ENCODE measurements at regions not wholly inside any gene's neighbourhood (a gene's known extent, or its start where the extent isn't known, plus 50 kb on each side); places are given as distances from the start of the nearest gene placed in this dataset.

- intact Hi-C loops (cut with DNase I): no loop called here
- no peak for TF ChIP-seq CTCF (IDR thresholded peaks at IDR 0.05)
- no peak for ATAC-seq
Observed at GRCh38 chr12:89858718-89859117, 150.1 kb upstream of the ATP2B1 start.

GRCh38 chr12:89857652-89858274 lies 149.1 kb upstream of the ATP2B1 start:
- ATAC-seq: peak; percentile 54
- H3K9me3 ChIP-seq: no peaks in the 10 kb centered on the region
- no peak for DNase-seq
- H3K36me3 ChIP-seq: no peaks in the 10 kb centered on the region
- H3K27ac ChIP-seq: no peak overlapping the region
- intact Hi-C loops (cut with DNase I): no loop called here
- no peak for TF ChIP-seq CTCF (IDR thresholded peaks at IDR 0.05)
- no peak overlapping the region for H3K4me3 ChIP-seq
- peaks cover 0 to 29% of the 10 kb centered on the region in 2 donors for H3K4me1 ChIP-seq
- H3K27me3 ChIP-seq: no peaks in the 10 kb centered on the region

More at GRCh38 chr12:89858718-89859117, 150.1 kb upstream of the ATP2B1 start:
- H3K27me3 ChIP-seq: no peaks in the 10 kb centered on the region
- DNase-seq: no peak
- peaks cover 0 to 38% of the 10 kb centered on the region in 2 donors for H3K4me1 ChIP-seq
- no peak overlapping the region for H3K27ac ChIP-seq
- H3K4me3 ChIP-seq: no peak overlapping the region
- no peaks in the 10 kb centered on the region for H3K9me3 ChIP-seq
- H3K36me3 ChIP-seq: no peaks in the 10 kb centered on the region

GRCh38 chr12:89856431-89856830 lies 147.8 kb upstream of the ATP2B1 start:
- Histone ChIP-seq H3K9me3 (no peaks in the 10 kb centered on the region), H3K27ac (no peak overlapping the region), H3K27me3 (no peaks in the 10 kb centered on the region), H3K4me3 (no peak overlapping the region), H3K4me1 (peaks cover 0 to 18% of the 10 kb centered on the region in 2 donors), H3K36me3 (no peaks in the 10 kb centered on the region)
- DNase-seq (no peak), ATAC-seq (peak; percentile 71)
- intact Hi-C loops (cut with DNase I): no loop called here
- TF ChIP-seq CTCF (IDR thresholded peaks at IDR 0.05): no peak

GRCh38 chr12:89848732-89849131 lies 140.1 kb upstream of the ATP2B1 start:
- ATAC-seq: no peak
- Histone ChIP-seq H3K36me3 (no peaks in the 10 kb centered on the region), H3K4me3 (no peak overlapping the region), H3K9me3 (no peaks in the 10 kb centered on the region), H3K27me3 (no peaks in the 10 kb centered on the region), H3K4me1 (no peaks in the 10 kb centered on the region), H3K27ac (no peak overlapping the region)
- peak in 1 of 4 donors; percentile 55 for DNase-seq
- no peak for TF ChIP-seq CTCF (IDR thresholded peaks at IDR 0.05)
- intact Hi-C loops (cut with DNase I): no loop called here

GRCh38 chr12:89846473-89847055 lies 137.9 kb upstream of the ATP2B1 start:
- H3K27ac ChIP-seq: no peak overlapping the region
- no peaks in the 10 kb centered on the region for H3K27me3 ChIP-seq
- TF ChIP-seq CTCF (IDR thresholded peaks at IDR 0.05): no peak
- ATAC-seq (no peak), DNase-seq (no peak)
- no peaks in the 10 kb centered on the region for H3K36me3 ChIP-seq
- no peaks in the 10 kb centered on the region for H3K4me1 ChIP-seq
- H3K4me3 ChIP-seq: no peak overlapping the region
- H3K9me3 ChIP-seq: no peaks in the 10 kb centered on the region
- intact Hi-C loops (cut with DNase I): no loop called here

All from left lung (tissue), 4 donors.